Ovary (tissue), 7 donors: ENCODE measurements at regions not wholly inside any gene's neighbourhood (a gene's known extent, or its start where the extent isn't known, plus 50 kb on each side); places are given as distances from the start of the nearest gene placed in this dataset.
"Not testable (repeated sequence)": the region's sequence is repeated elsewhere in the genome, so short reads cannot be mapped to it uniquely, and the experiment has no call there.

Source experiments
- DNase-seq, 5 donors: peaks; one replicate each; pipeline ENCODE4 v3.0.0-alpha.2; 2019 to 2020
- H3K27ac ChIP-seq, 2 donors: fragments of 200-600 bp; one replicate each; pipeline versions ENCODE4 v1.5.1 to v1.8.0; 2019 to 2022
- H3K27me3 ChIP-seq: fragments of 200-600 bp; one replicate; pipeline ENCODE4 v1.8.0; 2022
- H3K36me3 ChIP-seq: fragments of 200-600 bp; sonication (generic); one replicate; pipeline ENCODE4 v1.5.1; 2019
- H3K4me1 ChIP-seq: one replicate; pipeline ENCODE4 v1.8.1; 2013; ENCODE audit warnings: mild to moderate bottlenecking, moderate library complexity; ENCODE audit not compliant: insufficient read depth
- H3K4me3 ChIP-seq: fragments of 200-600 bp; sonication (generic); one replicate; pipeline ENCODE4 v1.5.1; 2017
- H3K9me3 ChIP-seq, 2 donors: fragments of 200-600 bp in 1 of 2; sonication (generic) in 1 of 2; one replicate each; pipeline versions ENCODE4 v1.5.1 to v1.8.1; 2013 to 2019; ENCODE audit warnings: mild to moderate bottlenecking in 1 of 2, moderate library complexity in 1 of 2
- WGBS, 3 donors: extraction: QIAGEN DNeasy Blood & Tissue Kit in 1 of 3; methylation state at CpG; one replicate each; pipeline versions ENCODE4 v1.1.5 to v1.1.7; 2013 to 2017; 5-methylcytosine and 5-hydroxymethylcytosine counted together
- intact Hi-C, 4 donors: fragments of 100-400 bp; cut with DNase I; formaldehyde crosslinking; loops; one replicate each; pipeline versions ENCODE4 v1.11.0 to v1.15.1; 2022 to 2023
- donor health status: DM: no; HTN: no; CAD: no; lungs with moderate emphysema.
- donor health status: DM: no; HTN: no; CAD: no.
- donor health status: Bipolar disorder and iron deficiency.
- donor health status: DM: no; HTN: no; CAD: no.
- donor health status: DM: yes; HTN: yes; CAD: no.

GRCh38 chr15:20243486-20244240 is 297.9 kb downstream of the GOLGA6L6 start:
- H3K9me3 ChIP-seq, H3K27ac ChIP-seq, H3K4me1 ChIP-seq, DNase-seq, H3K27me3 ChIP-seq, H3K4me3 ChIP-seq, intact Hi-C loops, H3K36me3 ChIP-seq: not testable (repeated sequence)
- WGBS, 3 donors: 60 to 68% (median 63%) methylated on average over 12 of the region's 12 CpGs

- H3K4me3 ChIP-seq, H3K36me3 ChIP-seq, H3K27me3 ChIP-seq, DNase-seq, H3K9me3 ChIP-seq, H3K4me1 ChIP-seq, intact Hi-C loops, H3K27ac ChIP-seq: not testable (repeated sequence)
- 75 to 84% (median 77%) methylated on average over 14 of the region's 14 CpGs for WGBS, 3 donors
Measured at GRCh38 chr15:20240366-20240917, 301.2 kb downstream of the GOLGA6L6 start.

GRCh38 chr15:20239186-20239585 is 302.4 kb downstream of the GOLGA6L6 start:
- H3K9me3 ChIP-seq, H3K27me3 ChIP-seq, intact Hi-C loops, H3K27ac ChIP-seq, H3K4me3 ChIP-seq, DNase-seq, H3K4me1 ChIP-seq, H3K36me3 ChIP-seq: not testable (repeated sequence)
- WGBS, 3 donors: 80 to 86% (median 80%) methylated on average over 4 of the region's 4 CpGs

- intact Hi-C loops, DNase-seq, H3K4me1 ChIP-seq, H3K27me3 ChIP-seq, H3K9me3 ChIP-seq, H3K36me3 ChIP-seq, H3K27ac ChIP-seq, H3K4me3 ChIP-seq: not testable (repeated sequence)
- 62 to 73% (median 64%) methylated on average over 13 of the region's 13 CpGs for WGBS, 3 donors
Measured at GRCh38 chr15:20237256-20238020, 304.2 kb downstream of the GOLGA6L6 start.

- DNase-seq, H3K27me3 ChIP-seq, H3K36me3 ChIP-seq, H3K4me1 ChIP-seq, H3K4me3 ChIP-seq, H3K9me3 ChIP-seq, intact Hi-C loops, H3K27ac ChIP-seq: not testable (repeated sequence)
- WGBS, 3 donors: 73 to 75% (median 74%) methylated on average over 6 of the region's 6 CpGs
Measured at GRCh38 chr15:20235728-20236127, 305.9 kb downstream of the GOLGA6L6 start.

GRCh38 chr15:20234006-20234540 is 307.5 kb downstream of the GOLGA6L6 start:
- H3K4me1 ChIP-seq, H3K4me3 ChIP-seq, H3K27me3 ChIP-seq, DNase-seq, H3K27ac ChIP-seq, H3K36me3 ChIP-seq, H3K9me3 ChIP-seq, intact Hi-C loops: not testable (repeated sequence)
- WGBS, 3 donors: 71 to 77% (median 72%) methylated on average over 12 of the region's 12 CpGs

- H3K36me3 ChIP-seq, H3K27ac ChIP-seq, H3K9me3 ChIP-seq, DNase-seq, H3K4me3 ChIP-seq, H3K4me1 ChIP-seq, H3K27me3 ChIP-seq, intact Hi-C loops: not testable (repeated sequence)
- 62 to 68% (median 63%) methylated on average over 5 of the region's 5 CpGs for WGBS, 3 donors
Measured at GRCh38 chr15:20232457-20232856, 309.1 kb downstream of the GOLGA6L6 start.

- intact Hi-C loops, H3K27me3 ChIP-seq, H3K27ac ChIP-seq, H3K4me3 ChIP-seq, H3K4me1 ChIP-seq, H3K9me3 ChIP-seq, DNase-seq, H3K36me3 ChIP-seq: not testable (repeated sequence)
- WGBS, 3 donors: 61 to 69% (median 69%) methylated on average over 3 of the region's 3 CpGs
Measured at GRCh38 chr15:20230656-20231055, 310.9 kb downstream of the GOLGA6L6 start.

- H3K36me3 ChIP-seq, intact Hi-C loops, H3K27me3 ChIP-seq, H3K9me3 ChIP-seq, H3K4me1 ChIP-seq, H3K4me3 ChIP-seq, H3K27ac ChIP-seq, DNase-seq: not testable (repeated sequence)
- WGBS, 3 donors: 70 to 75% (median 74%) methylated on average over 8 of the region's 8 CpGs
Measured at GRCh38 chr15:20228791-20229190, 312.8 kb downstream of the GOLGA6L6 start.

GRCh38 chr15:20227119-20227853 is 314.3 kb downstream of the GOLGA6L6 start:
- H3K4me3 ChIP-seq, H3K36me3 ChIP-seq, H3K27me3 ChIP-seq, intact Hi-C loops, H3K9me3 ChIP-seq, DNase-seq, H3K27ac ChIP-seq, H3K4me1 ChIP-seq: not testable (repeated sequence)
- WGBS, 3 donors: 27 to 56% (median 33%) methylated on average over 1 of the region's 1 CpG

GRCh38 chr15:20226531-20226930 is 315.1 kb downstream of the GOLGA6L6 start:
- H3K27ac ChIP-seq, H3K36me3 ChIP-seq, H3K4me3 ChIP-seq, H3K27me3 ChIP-seq, H3K9me3 ChIP-seq, intact Hi-C loops, H3K4me1 ChIP-seq, DNase-seq: not testable (repeated sequence)
- 59 to 68% (median 63%) methylated on average over 2 of the region's 2 CpGs for WGBS, 3 donors
